ENCODE measurements at regions not wholly inside any gene's neighbourhood (a gene's known extent, or its start where the extent isn't known, plus 50 kb on each side); places are given as distances from the start of the nearest gene placed in this dataset.

DNA sequence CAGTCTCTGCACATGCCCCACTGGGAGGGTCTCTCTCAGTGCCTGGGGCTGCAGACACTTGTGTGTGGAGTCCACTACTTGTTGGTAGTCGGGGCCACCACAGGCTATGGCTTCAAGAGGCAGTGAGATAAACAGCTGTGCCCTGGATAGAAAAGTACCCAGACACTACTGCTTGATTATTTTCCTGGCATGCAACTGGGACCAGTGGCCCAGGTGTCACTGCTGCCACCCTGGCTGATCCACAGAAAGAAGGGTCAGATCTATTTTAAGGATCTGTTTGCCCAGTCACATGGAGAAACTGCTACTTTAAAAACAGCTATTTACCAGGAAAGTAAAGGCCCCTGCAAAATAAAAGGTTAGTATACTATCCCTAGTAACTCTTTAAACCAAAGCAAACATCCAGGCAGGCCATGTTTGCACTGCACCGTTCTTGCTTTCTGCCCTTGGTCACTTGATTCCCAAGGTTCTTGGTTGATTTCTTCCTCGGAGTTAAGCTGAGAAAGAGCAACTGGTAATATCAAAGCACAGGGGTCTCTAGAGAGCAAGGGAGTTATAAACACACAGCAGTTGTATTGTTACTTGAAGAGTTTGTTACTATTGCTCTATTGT, 99.9 kb downstream of the GLUL start:
- Mint-ChIP-seq H3K27me3 (no peaks in the 10 kb centered on the region), H3K4me3 (no peak overlapping the region), H3K4me1 (ENCODE audit: low read depth) (no peaks in the 10 kb centered on the region), H3K9me3 (no peaks in the 10 kb centered on the region), H3K36me3 (no peaks in the 10 kb centered on the region), H3K27ac (no peak overlapping the region)
- ChIA-PET POLR2A (no interaction called here), CTCF (no interaction called here)
- no peak for DNase-seq
- intact Hi-C loops (cut with micrococcal nuclease) = no loop called here

DNA sequence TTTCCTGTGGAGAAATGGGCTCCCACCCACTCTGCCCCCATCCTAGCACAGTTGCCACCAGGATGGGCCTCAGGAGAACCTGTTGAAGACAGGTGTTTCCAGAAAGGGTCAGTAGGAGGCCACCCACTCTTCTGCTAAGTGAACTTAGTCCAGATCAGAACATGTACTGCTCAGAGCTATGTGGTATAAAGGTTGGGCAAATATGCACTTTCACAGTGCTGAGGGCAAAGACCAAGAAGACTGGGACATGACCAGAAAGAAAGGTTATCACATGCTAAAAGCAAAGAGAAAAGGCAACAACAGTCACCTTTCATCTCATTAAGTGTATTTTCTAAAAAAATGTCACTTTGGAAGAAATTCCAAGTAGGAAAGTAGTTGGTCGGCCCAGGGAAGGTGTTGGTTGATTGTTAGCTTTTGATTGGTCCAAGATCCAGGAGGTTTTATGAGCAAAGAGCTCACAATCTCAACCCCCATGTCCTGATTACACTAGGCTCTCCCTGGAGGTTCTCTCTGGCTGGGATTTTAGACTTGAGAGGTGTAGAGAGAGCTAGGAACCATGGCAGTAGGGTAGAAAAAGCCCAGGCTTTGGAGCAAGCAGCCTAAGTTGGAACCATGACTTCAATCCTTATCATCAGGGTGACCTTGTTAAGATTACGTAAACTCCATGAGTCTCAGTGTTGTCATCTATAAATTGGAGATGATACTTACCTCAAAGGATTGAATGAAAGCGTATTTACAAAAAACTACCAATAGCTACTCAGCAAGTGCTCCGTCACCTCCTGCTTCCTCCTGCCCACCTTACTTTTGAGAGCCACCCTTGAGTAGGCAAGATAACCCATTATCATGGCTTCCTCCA, 102.6 kb downstream of the GLUL start:
- Mint-ChIP-seq H3K4me1 (ENCODE audit: low read depth) (peaks cover 5% of the 10 kb centered on the region), H3K36me3 (no peaks in the 10 kb centered on the region), H3K9me3 (no peaks in the 10 kb centered on the region), H3K27me3 (no peaks in the 10 kb centered on the region), H3K4me3 (no peak overlapping the region), H3K27ac (no peak overlapping the region)
- DNase-seq = no peak
- intact Hi-C loops (cut with micrococcal nuclease) = no loop called here
- ChIA-PET CTCF (interaction anchor here (0.9 kb wide), 1 partner anchor 204 kb away, joined by 3 read pairs; no protein-coding TSS in a partner anchor), POLR2A (no interaction called here)

DNA sequence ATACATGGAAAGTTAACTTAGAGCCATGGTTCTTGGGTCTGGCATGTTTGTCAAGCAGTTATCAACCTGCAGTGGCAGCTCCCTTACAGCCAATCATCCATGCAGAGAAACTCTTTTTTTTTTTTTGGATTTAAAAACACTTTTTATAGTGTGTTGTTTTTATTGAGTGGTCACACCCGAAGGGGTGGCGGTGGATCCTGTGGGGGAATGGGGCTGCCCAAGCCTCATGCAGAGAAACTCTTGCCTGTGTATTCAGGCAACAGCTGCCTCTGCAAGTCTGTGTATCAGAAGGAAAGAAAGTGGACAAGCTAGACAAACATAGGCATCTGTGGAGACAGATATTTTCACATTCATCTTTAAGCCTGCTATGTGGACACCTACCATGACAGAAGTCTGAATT, 104.8 kb downstream of the GLUL start:
- no peak overlapping the region for H3K27ac Mint-ChIP-seq
- no peaks in the 10 kb centered on the region for H3K9me3 Mint-ChIP-seq
- peaks cover 5% of the 10 kb centered on the region for H3K4me1 Mint-ChIP-seq (ENCODE audit: low read depth)
- DNase-seq = no peak
- CTCF ChIA-PET = interaction anchor here (0.7 kb wide), 1 partner anchor 890 kb away, joined by 3 read pairs; no protein-coding TSS in a partner anchor
- H3K36me3 Mint-ChIP-seq = no peaks in the 10 kb centered on the region
- intact Hi-C loops (cut with micrococcal nuclease) = no loop called here
- no peak overlapping the region for H3K4me3 Mint-ChIP-seq
- no peaks in the 10 kb centered on the region for H3K27me3 Mint-ChIP-seq
- POLR2A ChIA-PET = no interaction called here

DNA sequence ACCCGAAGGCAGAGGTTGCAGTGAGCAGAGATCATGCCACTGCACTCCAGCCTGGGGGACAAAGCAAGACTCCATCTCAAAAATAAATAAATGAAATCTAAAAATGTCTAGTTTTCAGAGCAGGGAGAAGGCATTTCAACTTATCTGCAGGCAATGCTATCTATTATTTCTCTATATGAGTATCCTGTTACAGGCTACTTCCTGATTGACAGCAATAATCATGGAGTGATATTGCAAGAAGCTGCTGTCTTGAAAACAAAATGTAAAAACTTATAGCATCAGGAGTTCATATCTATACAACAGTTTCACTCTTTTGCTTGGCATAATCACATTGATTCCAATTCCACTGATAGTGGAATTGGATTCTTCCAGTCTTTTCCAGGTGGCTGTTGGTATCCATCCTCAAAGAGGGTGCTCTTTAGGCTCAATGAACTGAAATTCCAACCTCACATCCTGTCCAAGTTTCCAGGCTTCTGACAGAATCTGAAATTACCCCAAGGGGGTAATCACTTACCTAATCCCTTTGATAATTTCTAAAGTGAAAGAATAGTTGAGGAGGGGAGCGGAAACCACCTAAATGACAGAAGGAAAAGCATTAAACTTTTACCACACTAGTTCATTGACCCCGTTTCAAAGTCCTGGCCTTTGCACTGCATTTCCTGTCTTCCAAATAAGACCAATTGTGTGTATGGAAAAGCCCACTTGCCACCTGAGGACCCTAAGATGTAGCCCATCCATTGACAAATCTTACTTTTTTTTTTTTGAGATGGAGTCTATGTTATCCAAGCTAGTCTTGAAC, 107.6 kb downstream of the GLUL start:
- Mint-ChIP-seq H3K27me3 (no peaks in the 10 kb centered on the region), H3K36me3 (no peaks in the 10 kb centered on the region), H3K27ac (no peak overlapping the region), H3K4me3 (no peak overlapping the region), H3K9me3 (no peaks in the 10 kb centered on the region), H3K4me1 (ENCODE audit: low read depth) (peaks cover 5% of the 10 kb centered on the region)
- ChIA-PET CTCF (no interaction called here), POLR2A (no interaction called here)
- intact Hi-C loops (cut with micrococcal nuclease) = no loop called here
- DNase-seq = no peak

DNA sequence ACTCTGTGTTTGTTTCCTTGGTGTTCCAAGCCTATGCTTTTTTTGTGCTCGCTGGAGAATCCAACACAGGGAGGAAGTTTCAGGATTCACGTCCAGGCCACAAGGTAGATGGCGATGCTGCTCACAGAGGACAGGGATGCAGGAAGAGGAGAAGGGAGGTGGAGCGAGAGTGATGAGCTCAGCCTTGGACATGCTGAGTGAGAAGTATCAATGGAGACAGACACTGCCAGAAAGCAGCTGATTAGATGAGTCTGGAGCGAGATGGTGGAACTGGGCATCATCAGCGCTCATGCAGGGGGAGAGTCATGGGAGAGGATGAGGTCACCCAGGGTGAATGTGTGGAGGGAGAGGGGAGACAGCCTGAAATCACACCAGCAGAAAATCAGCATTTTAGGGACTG, 110.0 kb downstream of the GLUL start:
- Mint-ChIP-seq H3K4me3 (no peak overlapping the region), H3K9me3 (no peaks in the 10 kb centered on the region), H3K27me3 (no peaks in the 10 kb centered on the region), H3K36me3 (no peaks in the 10 kb centered on the region), H3K27ac (no peak overlapping the region), H3K4me1 (ENCODE audit: low read depth) (peaks cover 5% of the 10 kb centered on the region)
- intact Hi-C loops (cut with micrococcal nuclease) = no loop called here
- ChIA-PET CTCF (interaction anchor here (0.9 kb wide), 1 partner anchor 115 kb away, joined by 4 read pairs; no protein-coding TSS in a partner anchor), POLR2A (no interaction called here)
- DNase-seq = no peak

DNA sequence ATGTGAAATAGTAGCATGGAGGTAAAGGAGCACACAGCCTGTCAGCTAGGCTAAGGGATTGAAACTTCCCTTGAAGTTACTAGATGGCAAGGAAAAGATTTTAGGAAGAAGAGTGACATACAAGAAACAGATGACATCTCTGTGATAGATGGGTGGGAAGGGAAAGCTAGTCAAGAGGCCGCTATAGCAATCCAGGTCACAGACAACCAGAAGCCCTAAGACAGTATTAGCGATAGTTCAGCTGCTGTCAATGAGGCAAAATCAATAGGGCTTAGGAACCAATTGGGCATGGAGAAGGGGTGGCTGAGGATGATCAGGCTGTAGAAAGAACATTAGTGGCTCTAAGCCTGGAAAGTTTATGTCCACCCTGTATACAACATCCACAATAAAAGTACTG, 111.1 kb downstream of the GLUL start:
- H3K4me1 Mint-ChIP-seq (ENCODE audit: low read depth) = peaks cover 5% of the 10 kb centered on the region
- H3K36me3 Mint-ChIP-seq = no peaks in the 10 kb centered on the region
- no peak overlapping the region for H3K27ac Mint-ChIP-seq
- H3K27me3 Mint-ChIP-seq = no peaks in the 10 kb centered on the region
- H3K4me3 Mint-ChIP-seq = no peak overlapping the region
- POLR2A ChIA-PET = no interaction called here
- CTCF ChIA-PET = interaction anchor here (0.7 kb wide), 1 partner anchor 12 kb away, joined by 3 read pairs; no protein-coding TSS in a partner anchor
- intact Hi-C loops (cut with micrococcal nuclease) = no loop called here
- no peaks in the 10 kb centered on the region for H3K9me3 Mint-ChIP-seq
- DNase-seq = no peak

DNA sequence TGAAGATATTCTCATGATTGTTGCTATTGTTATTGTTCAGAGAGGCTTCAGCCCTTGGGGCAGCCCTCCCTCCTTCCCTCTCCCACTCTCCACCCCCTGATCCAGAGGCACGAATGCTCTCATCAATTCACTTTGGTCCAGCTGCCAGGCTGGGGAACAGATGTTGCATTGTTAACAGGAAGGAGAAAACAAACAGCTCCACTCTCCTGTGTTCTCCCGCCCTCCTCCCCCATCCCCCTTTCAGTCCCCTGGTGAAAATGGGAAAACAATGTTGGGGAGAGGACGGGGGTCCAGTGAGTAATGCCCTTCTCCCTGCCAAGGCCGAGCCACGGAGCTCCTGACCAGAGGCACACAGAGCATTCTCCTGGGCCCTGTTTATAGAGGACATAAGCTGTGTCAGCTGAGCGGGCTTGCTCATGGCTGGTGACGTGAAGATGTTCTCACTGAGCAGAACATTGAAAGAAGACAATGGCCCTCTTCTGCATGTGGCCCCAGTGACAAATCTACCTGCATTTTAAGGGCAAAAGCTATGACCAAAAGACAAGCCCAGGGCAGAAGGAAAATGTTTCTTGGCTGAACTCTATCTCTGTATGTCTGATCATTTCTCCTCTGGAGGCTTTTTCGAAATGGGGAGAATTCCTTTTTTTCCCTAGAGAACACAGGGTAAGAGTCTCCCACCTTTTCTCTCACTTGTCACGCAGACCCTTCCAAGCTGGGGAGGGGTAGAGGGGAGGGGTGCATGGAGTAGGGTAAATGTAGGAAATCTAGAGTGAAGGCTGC, 111.7 kb downstream of the GLUL start:
- Mint-ChIP-seq H3K4me1 (ENCODE audit: low read depth) (peaks cover 5% of the 10 kb centered on the region), H3K4me3 (no peak overlapping the region), H3K27ac (no peak overlapping the region), H3K27me3 (no peaks in the 10 kb centered on the region), H3K36me3 (no peaks in the 10 kb centered on the region), H3K9me3 (no peaks in the 10 kb centered on the region)
- no peak for DNase-seq
- intact Hi-C loops (cut with micrococcal nuclease) = no loop called here
- CTCF ChIA-PET = interaction anchor here (0.7 kb wide), 1 partner anchor 13 kb away, joined by 3 read pairs; no protein-coding TSS in a partner anchor
- POLR2A ChIA-PET = no interaction called here

DNA sequence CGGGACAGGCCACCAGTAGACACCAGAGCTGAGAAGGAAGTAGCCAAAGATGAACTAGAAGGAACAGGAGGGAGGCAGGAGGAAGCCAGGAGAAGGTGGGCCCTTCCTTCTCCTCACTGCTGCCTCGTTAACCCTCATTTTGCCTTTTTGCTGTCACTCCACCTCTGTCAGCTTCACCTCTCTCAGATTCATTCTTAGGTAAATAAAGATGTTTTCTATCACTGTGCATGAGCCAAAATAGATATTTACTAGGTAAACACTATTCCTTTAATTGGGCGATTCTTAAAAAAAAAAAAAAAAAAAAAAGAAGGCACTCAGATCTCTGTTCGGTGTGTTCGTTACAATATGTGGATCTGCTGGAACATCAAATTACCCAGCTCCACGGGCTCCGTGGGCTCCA, 112.3 kb downstream of the GLUL start:
- ChIA-PET CTCF (no interaction called here), POLR2A (no interaction called here)
- DNase-seq = no peak
- intact Hi-C loops (cut with micrococcal nuclease) = no loop called here
- H3K27ac Mint-ChIP-seq = no peak overlapping the region
- no peaks in the 10 kb centered on the region for H3K9me3 Mint-ChIP-seq
- no peaks in the 10 kb centered on the region for H3K36me3 Mint-ChIP-seq
- H3K27me3 Mint-ChIP-seq = no peaks in the 10 kb centered on the region
- H3K4me3 Mint-ChIP-seq = no peak overlapping the region
- peaks cover 4% of the 10 kb centered on the region for H3K4me1 Mint-ChIP-seq (ENCODE audit: low read depth)

DNA sequence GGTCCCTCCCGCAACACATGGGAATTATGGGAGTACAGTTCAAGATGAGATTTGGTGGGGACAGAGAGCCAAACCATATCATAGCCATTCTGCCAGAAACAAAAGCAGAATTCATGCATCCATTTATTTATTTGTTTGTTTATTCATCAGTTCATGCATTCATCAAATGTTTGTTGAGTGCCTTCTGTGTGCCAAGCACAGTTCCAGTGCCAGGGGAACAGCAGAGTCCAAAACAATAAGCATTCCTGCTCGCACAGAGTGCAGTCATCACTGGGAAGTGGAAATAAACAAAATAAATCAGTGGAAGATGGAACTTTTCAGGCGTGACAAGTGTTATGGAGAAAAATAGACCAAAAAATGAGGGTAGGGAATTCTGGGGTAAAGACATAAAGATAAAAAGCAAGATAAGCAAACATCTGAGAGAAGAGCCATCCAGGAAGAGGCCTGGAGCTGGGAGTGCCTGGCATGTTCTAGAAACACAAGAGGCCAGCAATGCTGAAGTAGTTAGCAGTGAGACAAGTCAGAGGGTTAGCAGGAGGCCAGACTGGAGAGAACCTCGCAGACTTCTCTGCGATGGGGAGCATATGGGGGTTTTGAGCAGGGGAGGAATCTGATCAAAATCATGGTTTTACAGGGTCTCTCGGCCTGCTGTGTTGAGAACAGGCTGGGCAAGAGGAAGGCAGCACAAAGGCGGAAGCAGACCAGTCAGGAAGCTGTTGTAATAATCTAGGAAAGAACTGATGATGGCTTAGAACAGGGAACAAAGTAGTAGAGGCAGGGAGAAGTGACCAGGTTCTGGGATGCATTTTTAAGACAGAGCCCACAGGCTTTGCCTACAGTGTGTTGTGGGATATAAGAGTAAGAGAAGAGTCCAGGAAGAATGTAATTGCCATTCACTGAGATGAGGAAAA, 113.2 kb downstream of the GLUL start:
- DNase-seq = no peak
- POLR2A ChIA-PET = no interaction called here
- CTCF ChIA-PET = no interaction called here
- Mint-ChIP-seq H3K4me1 (ENCODE audit: low read depth) (no peaks in the 10 kb centered on the region), H3K36me3 (no peaks in the 10 kb centered on the region), H3K4me3 (no peak overlapping the region), H3K9me3 (no peaks in the 10 kb centered on the region), H3K27me3 (no peaks in the 10 kb centered on the region), H3K27ac (no peak overlapping the region)
- intact Hi-C loops (cut with micrococcal nuclease) = no loop called here

DNA sequence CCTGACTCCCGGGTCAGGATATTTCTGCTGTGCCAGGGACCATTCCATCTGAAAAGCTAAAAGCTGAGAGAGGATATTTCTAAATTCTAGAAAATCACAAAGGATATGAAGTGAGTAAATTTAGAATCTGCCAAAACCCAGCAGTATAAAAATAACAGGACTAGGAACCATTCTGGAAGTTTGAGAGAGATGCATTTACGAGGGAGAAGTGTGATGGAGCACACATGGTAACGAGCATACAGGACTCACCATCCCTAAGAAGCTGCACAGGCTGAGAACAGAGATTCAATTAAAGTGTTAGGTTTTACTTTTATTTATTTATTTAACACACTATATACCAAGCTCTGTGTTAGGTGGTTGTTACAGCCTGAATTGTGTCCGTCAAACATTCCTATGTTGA, 116.3 kb downstream of the GLUL start:
- Mint-ChIP-seq H3K27me3 (no peaks in the 10 kb centered on the region), H3K4me3 (no peak overlapping the region), H3K9me3 (no peaks in the 10 kb centered on the region), H3K27ac (no peak overlapping the region), H3K36me3 (no peaks in the 10 kb centered on the region), H3K4me1 (ENCODE audit: low read depth) (no peaks in the 10 kb centered on the region)
- intact Hi-C loops (cut with micrococcal nuclease) = no loop called here
- CTCF ChIA-PET = no interaction called here
- no peak for DNase-seq
- POLR2A ChIA-PET = interaction anchor here (0.6 kb wide), 1 partner anchor 1015 kb away, joined by 3 read pairs; no protein-coding TSS in a partner anchor

DNA sequence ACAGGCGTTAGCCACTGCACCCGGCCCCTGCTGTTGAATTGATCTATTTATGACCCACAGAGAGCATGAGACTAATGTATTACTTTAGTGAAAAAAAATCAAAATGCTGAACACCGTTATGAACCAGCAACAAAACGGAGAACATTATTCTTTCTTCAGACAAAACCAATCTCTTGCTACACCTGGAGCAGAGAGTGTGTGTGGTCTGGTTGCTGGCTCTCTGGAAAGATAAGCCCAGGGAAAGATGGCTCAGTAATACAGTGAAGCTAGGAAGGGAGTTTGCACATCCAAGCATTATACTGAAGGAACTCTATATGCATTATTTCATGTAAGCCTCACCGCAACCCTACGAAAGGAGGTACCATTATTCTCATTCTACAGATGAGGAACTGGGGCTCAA, 117.0 kb downstream of the GLUL start:
- Mint-ChIP-seq H3K9me3 (no peaks in the 10 kb centered on the region), H3K4me3 (no peak overlapping the region), H3K36me3 (no peaks in the 10 kb centered on the region), H3K27ac (no peak overlapping the region), H3K4me1 (ENCODE audit: low read depth) (no peaks in the 10 kb centered on the region), H3K27me3 (no peaks in the 10 kb centered on the region)
- POLR2A ChIA-PET = no interaction called here
- DNase-seq = no peak
- intact Hi-C loops (cut with micrococcal nuclease) = no loop called here
- CTCF ChIA-PET = no interaction called here
